Putamen (tissue), 1 donor: ENCODE measurements at regions not wholly inside any gene's neighbourhood (a gene's known extent, or its start where the extent isn't known, plus 50 kb on each side); places are given as distances from the start of the nearest gene placed in this dataset.
A peak's percentile ranks its signal among the peaks of the same experiment; 100 is the strongest.
"Not testable (repeated sequence)": the region's sequence is repeated elsewhere in the genome, so short reads cannot be mapped to it uniquely, and the experiment has no call there.

Source experiments
- DNase-seq: peaks from one replicate; pipeline ENCODE4 v3.0.0-alpha.2; 2016; ENCODE audit warnings: low spot score

DNA sequence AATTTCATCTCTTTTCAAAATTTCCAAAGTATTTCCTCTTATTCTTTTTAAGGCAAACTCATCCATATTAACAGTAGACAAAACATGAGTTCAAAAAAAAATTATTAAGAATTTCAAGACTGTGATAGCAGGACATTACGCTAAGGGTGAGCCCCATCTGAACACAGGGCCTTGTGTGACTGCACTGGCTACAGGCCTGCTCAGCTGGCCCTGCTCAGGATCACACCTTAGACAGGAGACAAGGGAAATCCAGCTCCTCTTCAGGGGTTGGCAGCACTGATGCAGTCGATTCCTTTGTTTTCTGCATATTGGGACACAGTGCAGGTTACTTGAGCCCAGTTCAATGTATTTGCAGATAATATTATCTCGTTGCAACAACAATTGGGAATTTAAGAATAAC, 444.7 kb downstream of the PLK2 start:
- DNase-seq: no peak

DNA sequence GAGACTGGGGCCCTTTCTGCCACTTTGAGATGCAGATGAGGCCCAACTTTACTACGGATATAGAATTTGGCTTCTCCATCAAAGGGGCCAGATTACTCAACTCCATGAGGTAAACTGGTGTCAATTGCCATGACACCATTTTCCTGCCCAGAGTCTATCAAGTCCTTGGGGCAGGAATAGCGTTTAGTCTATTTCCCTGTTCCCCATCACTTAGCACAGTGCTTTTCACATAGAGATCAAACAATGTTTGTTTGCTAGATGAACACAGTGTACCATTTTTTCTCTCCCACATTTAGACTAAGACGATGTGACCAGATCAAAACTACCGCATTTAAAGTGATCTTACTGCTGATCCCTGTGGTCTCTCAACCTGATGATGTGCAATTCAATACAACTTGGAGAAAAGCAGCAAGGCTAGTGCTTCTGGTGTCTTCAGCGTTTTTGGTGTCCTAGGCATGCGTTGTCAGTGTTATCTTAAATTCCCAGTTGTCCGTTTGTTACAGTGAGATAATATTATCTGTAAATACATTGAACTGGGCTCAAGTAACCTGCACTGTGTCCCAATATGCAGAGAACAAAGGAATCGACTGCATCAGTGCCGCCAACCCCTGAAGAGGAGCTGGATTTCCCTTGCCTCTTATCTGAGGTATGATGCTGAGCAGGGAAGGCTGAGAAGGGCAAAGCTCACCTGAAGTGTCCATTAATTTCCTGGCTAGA, 446.2 kb downstream of the PLK2 start:
- DNase-seq: no peak

DNA sequence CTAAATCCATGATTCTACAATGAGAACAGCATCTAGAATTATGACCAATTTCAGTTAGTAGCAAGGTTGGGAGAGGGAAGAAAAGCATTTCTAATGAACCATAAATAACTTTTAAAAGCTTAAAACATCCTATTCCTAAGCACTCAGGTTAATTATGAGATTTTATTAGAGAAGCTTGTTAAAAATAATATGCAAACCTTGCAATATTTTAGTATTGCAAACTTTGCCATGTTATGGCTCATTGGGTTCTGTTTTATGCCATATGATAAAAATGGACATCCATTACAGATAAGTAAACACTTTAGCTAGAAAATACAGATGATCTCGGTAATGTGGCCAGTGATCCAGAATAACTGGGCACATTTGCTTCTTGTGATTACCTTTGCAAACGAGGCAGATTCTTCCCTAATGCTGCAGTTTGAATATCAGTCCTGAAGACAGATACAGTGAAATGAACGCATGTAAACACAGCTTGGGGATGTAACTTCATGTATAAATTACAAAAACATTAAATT, 447.0 kb downstream of the PLK2 start:
- DNase-seq: no peak

DNA sequence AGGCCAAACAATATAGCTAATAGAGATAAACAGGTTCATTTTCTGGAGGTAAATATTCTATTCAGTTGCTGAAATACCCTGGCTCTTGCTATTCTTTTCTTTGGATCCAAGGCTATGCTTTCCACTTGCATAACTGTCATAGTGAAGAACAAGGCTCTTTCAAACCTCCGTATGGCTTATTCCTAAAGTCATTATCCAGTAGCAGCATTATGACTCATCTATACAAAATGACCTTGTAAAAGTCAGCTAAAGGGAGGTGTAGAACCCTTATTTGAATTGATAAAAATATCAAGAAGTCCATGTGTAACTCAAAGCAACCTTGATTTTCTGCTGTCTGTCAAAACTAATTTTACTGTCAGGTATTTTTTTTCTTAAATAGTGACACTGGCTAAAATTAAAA, 447.8 kb downstream of the PLK2 start:
- no peak for DNase-seq

DNA sequence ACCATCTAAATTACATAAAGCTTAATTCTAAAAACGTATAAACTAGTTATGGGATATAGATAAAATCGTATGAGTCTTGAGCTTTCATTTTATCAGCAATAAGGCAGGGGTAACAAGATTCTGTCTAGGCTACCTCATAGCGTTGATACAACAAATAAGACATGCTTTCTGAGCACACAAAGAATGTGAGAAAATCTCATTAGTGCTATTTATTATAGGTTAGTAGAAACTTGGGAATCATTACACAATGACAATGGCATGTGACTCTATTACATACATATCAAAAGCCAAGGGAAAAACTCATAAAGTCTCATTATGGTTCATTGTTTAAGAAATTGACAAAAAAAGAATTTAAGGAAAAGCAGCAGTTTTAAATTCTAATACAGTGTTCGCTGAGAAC, 448.6 kb downstream of the PLK2 start:
- DNase-seq: no peak

DNA sequence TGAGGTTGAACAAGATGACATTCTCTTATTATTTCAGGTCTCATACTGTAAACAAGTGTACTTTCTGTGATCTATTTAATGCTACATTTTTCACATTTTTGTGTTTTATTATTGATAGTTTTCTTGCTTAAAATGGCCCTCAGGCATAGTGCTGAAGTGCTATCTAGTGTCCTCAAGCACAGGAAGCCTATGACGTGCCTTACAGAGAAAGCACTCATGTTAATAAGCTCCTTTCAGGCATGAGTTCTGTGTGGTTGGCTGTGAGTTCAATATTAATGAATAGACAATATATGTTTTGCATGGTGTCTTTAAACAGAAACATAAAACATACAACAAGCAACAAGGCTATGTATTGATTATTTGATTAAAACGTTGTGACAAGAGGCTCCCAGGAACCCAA, 450.1 kb downstream of the PLK2 start:
- no peak for DNase-seq

DNA sequence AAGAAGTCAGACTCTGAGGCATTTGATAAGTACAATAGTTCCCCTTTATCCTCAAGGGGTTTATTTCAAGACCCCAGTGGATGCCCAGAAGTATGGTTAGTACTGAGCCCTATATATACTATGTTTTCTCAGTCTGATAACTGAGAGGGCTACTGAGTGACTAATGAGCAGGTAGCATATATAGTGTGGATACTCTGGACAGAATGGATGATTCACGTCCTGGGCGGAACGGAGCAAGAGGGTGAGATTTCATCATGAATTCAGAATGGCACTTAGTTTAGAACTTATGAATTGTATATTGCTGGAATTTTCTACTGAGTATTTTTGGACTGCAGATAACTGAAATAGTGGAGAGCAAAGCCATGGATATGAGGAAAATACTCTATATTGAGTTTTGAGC, 457.6 kb downstream of the PLK2 start:
- no peak for DNase-seq

DNA sequence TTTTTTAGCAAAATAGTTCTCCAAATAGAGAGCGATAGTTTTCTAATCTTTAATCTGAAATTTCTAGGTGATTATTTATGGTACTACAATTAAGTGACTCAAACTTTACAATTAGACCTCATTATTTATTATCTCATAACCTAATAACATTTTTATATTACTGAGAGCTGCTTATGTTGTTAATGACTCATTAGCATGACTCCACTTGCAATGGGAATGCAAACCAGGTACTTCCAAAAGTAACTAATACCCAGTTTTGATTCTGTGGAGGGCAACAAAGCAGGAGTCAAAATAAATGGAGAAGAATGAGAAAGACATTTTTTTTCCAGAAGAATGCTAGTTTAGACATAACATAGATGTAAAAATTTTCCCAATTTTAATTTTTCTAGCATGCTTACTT, 466.0 kb downstream of the PLK2 start:
- no peak for DNase-seq

DNA sequence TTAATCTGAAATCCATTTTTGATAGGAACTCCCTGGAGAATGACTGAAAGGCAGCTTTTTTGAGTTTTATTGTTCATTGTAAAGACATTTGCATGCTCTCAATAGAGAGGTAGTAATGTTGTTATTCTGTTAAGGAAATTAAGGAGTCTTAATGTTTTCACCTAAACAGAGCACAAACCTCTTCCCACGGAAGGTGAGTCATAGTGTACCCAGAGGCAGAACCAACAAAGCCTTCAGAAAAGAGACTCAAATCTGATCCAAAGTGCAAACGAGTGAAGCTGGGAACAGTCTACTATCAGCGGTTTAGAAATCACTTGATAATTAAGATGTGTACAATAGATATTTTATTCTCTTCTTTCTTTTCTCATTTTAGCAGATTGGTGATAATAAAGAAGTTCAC, 470.5 kb downstream of the PLK2 start:
- peak; percentile 46 for DNase-seq

DNA sequence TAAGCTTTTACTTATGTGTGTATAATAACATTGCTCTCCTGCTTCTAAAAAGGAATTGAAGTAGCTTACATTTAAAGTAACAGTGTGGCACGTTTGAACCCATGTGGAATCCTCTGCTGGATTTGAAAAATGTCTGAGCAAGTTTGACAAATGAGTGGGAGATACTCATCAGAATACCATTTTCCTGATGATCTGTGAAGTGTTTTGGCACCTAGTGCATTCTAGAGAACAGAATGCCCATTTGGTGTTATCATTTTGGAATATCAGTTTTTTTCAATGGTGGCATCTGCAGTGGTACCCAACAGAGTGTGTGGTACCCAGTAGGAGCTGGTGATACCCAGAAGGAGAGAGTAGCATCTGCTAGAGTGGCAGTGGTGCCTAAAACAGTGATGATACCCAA, 471.1 kb downstream of the PLK2 start:
- peak; percentile 66 for DNase-seq

DNA sequence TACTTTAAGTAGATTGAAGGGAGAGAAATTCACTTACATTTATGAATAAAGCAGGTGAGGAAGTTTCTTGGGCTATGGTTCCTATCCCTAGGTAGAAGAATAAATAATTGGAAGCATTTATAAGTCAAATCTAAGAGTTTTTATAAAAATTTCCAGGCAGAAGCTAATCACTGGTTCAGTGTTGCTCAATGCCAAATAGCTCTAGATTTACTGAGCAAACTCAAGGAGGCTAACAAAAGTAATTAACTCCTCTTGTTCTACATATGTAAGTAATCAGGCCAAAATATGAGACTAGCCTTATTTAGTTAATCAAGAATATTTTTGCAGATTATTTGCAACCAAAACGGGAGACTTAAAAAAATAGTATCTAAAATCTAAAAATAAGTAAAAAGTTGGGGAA, 472.3 kb downstream of the PLK2 start:
- DNase-seq: no peak

DNA sequence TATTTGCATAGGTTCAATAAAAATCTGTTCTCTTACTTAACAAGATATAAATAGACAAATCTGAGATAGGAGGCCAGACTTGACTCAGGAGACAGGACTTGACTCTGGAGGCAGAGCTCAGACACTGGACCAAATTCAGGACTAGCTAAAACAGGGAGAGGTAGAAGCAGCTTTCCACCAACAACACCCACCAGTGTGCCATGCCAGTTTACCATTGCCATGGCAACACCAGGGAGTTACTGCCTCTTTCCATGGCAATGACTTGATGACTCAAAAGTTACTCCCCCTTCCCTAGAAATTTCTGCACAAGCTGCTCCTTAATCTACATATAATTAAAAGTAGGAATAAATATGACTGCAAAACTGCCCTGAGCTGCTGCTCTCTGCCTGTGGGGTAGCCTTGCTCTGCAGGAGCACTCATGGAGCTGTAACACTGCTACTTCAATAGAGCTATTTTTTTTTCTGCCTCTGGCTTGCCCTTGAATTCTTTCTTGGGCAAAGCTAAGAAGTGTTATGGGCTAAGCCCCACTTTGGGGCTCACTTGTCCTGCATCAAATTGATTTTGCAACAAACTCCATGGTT, 473.0 kb downstream of the PLK2 start:
- peak; percentile 80 for DNase-seq

DNA sequence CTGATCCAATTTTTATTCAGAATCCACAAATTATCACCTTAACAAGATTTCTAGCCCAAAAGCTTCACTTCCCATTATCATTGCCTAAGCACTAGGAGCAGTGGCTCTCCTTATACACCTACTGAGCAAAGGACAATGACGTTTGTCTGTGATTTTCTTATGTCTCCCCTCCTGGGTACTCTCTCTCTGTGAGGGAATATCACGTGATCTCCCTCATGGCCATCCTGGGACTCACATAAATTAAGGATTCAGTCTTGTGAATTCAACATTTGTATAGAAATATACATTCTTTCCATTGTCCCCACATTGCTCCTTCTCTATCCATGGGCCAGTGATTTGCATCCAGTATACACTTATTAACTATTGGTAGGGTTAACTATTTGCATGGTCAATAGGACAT, 476.5 kb downstream of the PLK2 start:
- no peak for DNase-seq

DNA sequence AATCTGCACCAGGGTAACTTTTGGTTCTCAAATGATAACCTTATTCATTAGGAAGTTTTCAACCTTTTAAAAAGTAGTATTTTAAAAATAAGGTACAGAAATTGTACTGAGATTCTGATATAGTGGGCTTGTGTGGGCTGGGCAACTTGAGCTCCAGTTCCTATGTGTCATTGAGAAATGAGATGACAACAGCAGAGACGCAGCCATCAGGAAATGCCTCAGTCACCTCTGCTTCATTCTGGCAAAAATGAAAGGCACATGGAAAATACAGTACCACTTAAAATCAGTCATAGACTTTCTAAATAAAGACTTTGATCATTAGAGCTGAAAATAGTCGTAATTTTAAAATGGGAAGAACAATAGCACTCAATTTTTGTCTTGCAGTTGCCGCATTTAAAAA, 480.2 kb downstream of the PLK2 start:
- peak; percentile 65 for DNase-seq

DNA sequence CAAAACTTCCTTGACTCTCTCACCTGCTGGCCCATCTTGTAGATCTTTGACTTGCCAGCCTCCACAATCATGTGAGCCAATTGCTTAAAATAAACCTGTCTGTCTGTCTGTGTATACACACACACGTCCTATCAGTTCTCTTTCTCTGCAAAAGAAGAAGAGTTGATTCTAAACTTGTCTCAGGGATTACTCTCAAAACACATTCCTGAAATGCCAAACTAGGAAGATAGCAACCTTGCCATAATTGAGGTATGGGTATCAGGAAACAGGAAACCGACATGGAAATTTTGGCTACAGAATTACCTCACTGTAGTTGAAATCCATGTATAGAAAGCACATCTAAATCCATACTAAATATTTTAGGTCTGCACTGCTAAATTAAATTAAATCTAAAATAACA, 483.4 kb downstream of the PLK2 start:
- no peak for DNase-seq

DNA sequence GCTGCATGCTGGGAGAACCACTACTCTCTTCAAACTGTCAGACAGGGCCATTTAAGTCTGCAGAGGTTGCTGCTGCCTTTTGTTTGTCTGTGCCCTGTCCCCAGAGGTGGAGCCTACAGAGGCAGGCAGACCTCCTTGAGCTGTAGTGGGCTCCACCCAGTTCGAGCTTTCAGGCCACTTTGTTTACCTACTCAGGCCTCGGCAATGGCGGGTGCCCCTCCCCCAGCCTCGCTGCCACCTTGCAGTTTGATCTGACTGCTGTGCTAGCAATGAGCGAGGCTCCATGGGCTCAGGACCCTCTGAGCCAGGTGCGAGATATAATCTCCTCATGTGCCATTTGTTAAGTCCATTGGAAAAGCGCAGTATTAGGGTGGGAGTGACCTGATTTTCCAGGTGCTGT, 487.8 kb downstream of the PLK2 start:
- DNase-seq: not testable (repeated sequence)

DNA sequence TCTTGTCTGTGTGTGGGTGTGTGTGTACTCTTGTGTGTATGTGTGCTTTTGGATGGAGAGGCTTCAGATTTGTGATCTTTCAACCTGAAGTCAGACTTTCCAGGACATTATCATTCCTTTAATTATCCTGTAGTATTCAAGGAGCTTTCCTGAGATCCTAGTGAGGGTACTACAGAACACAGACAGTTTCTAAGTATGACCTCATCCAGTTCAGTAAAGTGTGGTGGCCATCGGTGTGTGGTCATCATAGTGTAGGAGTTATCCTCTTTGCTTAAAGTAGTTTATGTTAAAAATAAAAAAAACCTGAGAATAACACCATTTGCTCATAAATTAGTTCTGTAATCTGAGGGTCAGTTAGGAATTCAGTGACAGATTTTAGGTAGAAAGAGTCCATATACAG, 478.0 kb upstream of the ACTBL2 start:
- no peak for DNase-seq

DNA sequence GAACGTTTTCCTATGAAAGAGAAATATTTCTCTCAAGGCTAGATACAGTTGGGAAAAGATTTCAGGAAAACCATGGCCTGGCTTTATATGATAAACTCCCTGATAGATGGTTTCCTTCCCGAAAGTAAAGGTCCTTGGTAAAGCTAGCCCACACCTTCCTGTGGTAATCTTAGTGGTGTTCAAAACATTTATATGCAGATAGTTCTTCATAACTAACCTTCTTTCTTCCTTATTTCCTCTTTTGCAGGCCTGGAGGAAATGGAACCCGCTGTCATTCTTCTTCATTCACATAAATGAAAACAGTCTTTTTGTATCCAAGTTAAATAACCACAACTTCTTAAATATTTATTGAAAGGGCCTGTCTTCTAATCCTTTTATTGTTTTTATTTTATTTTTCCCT, 474.0 kb upstream of the ACTBL2 start:
- no peak for DNase-seq

DNA sequence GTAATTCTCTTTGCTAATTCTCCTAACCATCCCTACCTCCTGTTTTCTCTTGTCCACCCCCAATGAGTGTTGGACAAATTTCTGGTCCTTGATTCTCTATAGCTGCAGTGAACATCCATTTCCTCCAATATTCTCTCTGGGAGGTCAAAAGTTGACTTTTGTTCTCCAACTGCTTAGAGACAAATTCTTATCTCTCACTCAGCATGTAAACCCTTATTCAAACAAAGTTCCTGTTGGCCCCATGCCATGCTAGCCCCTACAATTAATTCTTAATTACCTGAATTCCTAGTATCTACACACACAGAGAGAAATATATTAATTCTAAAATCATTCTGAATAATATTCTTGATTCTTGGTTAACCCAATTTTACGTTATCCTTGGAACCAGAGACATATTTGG, 472.9 kb upstream of the ACTBL2 start:
- no peak for DNase-seq

DNA sequence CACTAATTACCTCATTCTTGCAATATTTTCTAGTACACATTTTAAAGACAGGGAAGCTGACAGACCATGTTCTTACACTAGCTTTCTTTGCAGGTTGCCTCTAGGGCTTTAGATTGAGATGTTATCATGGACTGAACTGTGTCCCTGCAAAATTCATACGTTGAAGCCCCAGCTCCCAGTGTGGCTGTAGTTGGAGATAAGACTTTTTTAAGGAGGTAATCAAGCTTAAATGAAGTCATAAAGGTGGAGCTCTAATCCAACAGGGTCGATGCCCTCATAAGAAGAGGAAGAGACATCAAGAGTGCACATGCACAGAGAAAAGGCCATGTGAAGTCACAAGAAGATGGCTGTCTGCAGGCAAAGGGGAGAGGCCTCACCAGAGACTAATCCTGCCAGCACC, 471.2 kb upstream of the ACTBL2 start:
- no peak for DNase-seq

DNA sequence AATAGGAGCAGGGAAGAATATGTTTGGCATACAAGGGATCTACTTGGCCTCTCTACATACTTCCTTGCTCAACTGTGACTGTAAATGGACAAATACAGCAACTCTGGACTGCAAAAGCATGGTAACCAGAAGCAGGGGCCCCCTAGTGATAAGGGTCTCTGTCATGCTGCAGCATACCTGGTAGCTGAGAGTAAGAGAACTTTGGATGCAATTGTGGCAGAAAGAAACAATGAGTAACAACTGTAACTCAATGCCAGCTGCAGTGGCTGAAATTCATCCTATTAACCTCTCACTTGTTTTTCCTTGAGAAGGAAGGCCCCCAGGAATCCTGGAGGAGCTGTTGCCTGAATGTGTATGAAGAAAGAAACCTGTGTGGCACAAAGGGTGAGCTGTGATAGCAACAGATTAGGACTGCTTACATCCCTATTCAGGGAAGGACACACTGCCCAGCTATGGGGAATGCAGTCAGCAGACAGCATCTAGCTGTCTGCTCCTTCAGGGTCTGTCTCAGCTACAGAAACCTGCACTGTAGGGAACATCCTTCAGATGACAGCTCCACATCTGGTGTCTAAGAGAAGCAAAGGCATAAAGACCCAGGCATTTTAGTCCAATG, 468.1 kb upstream of the ACTBL2 start:
- no peak for DNase-seq

DNA sequence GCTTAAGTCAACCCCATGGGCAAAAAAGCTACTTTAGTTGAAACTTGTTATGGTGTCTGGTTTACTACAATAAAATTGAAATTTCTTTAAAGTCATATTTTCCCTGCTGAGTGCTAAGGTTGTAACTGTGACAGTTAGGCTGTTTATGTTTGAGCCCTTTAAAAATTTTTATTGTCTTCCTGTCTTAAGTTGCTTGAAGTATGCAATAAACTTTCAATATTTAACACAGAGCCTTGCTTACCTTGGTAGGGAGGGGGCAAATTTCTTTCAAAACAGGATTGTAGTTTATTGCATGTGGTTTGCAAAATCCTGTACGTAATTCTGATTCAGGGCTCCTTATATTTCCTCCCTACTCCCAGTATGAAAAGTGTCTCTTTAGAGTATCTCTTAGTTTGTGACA, 465.5 kb upstream of the ACTBL2 start:
- DNase-seq: no peak

DNA sequence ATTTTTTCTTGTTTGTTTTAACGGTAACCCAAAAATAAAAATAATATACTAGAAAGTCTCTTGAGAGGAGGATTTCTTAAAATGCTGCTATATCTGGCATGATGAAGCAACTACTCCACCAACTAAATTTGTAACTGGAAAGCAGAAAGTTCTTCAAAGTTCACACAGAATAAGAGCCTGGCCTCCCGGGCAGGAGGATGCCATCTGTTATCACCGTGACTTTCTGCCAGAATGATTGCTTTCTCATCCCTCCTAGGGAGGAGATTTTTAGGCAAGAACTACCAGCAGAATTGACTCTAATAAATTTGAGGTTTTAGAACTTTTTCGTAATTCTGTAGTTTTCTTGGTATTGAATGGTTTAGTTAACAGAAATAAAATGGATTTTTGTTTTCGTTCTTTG, 464.6 kb upstream of the ACTBL2 start:
- DNase-seq: no peak

DNA sequence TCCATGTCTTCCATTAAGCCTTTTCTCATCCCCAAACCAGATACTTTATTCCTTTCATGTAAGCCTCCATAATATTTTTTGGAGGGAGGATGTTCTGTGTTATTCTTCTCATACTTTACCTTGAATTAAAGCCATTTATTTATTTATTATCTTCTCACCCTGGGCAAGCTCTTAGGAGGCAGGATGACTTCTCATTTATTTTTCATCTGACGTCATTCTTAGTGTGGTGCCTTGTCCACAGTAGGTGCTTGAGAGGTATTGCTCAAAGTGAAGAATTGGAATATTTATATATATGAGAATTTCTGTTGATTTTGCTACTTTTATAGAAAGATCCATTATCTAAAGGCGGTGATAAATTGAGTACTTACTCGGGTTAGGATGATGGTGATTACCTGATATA, 458.3 kb upstream of the ACTBL2 start:
- DNase-seq: no peak
